HG02840 (cell line): ENCODE measurements at regions not wholly inside any gene's neighbourhood (a gene's known extent, or its start where the extent isn't known, plus 50 kb on each side); places are given as distances from the start of the nearest gene placed in this dataset.
"Not testable (repeated sequence)": the region's sequence is repeated elsewhere in the genome, so short reads cannot be mapped to it uniquely, and the experiment has no call there.

Source experiments
- ATAC-seq: cut with Tn5 transposase; IDR thresholded peaks from one replicate; pipeline ENCODE4 v1.9.1; 2021; ENCODE audit warnings: mild to moderate bottlenecking, moderate library complexity, moderate number of reproducible peaks; ENCODE audit not compliant: unreplicated experiment, low FRiP score

DNA sequence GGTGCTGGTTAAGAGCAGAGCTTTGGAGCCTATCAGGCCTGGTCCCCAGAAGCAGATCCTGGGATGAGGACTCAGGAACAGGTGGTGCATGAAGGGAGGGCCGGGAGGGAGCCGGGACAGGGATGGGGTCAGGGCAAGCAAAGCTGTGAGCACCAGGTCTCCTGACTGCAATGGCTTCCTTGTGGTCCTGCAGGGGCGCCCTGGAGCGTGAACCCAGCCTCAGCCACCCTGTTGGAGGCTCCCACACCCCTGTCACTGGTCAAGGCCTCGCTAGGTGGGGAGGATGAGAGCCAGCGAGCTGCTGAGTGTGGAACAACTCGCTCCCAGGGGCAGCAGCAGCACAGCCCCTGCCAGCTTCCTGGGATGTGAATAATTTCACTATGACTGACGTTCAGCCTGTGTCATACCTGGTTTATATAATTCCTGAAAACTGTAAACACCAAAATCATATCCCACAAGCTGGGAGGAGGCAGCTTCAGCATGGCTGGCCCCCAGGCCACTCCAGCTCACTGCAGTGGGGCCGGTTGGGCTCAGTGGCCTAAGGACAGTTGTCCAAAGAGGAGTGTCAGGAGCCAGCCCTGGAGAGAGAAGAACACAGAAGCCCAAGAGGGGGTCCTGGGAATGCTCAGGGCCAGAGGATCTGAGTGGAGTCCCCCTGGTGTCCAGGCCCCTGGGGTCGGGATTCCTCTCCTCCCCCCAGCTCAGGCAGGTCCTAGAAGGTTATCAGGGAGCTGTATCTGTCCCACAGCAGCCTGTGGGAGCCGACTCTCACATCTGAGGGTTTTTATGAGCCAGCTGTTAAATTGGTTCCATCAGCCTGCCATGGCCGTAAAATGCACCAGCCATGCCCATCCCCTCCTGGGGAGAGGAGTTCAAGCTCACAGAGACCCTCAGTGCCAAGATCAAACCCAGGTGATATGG lies 272.9 kb downstream of the ADGRD1 start:
- no peak for ATAC-seq

DNA sequence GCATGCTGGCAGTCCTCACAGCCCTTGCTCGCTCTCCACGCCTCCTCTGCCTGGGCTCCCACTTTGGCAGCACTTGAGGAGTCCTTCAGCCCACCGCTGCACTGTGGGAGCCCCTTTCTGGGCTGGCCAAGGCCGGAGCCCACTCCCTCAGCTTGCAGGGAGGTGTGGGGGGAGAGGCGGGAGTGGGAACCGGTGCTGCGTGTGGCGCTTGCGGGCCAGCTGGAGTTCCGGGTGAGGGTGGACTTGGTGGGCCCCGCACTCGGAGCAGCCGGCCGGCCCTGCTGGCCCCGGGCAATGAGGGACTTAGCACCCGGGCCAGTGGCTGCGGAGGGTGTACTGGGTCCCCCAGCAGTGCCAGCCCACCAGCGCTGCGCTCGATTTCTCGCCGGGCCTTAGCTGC lies 273.9 kb downstream of the ADGRD1 start:
- not testable (repeated sequence) for ATAC-seq

DNA sequence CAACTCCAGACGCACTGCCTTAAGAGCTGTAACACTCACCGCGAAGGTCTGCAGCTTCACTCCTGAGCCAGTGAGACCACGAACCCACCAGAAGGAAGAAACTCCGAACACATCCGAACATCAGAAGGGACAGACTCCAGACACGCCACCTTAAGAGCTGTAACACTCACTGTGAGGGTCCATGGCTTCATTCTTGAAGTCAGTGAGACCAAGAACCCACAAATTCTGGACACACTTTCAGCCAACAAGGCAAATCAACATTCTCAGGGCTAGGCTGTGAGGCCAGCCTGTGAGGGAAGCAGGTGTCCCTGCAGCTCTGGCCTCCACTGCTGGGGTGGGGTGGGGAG lies 275.3 kb downstream of the ADGRD1 start:
- not testable (repeated sequence) for ATAC-seq

DNA sequence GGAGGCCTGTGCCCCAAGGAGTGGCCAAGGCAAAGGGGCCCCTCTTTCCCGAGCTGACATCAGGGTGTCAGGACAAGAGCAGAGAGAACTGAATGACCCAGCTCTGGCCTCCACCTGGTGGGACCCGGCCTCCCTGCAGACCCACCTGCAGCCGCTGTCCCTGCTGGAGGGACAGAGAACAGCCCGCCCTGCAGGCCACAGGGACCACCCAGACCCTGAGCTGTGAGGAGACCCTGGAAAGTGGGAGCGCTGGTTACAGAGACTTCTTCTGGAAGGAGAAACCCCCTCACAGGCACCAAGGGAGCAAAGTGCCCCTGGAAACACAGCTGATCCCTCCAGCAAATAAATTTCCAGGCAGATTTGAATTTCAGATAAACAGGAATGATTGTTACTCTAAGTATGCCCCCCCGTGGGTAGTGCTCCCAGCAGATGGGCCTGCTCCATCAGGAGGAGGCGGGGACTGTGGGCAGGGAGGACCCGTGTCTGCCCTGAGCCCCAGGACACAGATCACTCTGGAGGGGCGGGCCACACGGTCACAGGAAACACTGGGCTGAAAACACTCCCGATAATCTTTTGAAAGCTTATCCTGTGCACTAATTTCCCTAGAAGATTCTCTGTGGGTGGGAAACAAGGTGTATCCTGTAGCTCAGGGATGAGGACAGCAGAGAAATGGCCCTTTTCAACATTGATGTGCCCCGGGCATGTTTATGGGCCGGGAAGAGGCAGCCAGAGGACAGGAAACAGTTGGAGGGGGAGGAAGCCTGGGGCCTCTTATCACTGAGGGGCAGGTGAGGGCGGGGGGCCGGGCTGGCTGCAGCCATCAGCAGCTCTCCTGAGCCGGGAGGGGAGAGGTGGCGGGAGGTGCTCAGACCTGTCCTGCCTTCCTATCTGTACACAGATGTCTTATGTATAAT lies 276.0 kb downstream of the ADGRD1 start:
- ATAC-seq: no peak

DNA sequence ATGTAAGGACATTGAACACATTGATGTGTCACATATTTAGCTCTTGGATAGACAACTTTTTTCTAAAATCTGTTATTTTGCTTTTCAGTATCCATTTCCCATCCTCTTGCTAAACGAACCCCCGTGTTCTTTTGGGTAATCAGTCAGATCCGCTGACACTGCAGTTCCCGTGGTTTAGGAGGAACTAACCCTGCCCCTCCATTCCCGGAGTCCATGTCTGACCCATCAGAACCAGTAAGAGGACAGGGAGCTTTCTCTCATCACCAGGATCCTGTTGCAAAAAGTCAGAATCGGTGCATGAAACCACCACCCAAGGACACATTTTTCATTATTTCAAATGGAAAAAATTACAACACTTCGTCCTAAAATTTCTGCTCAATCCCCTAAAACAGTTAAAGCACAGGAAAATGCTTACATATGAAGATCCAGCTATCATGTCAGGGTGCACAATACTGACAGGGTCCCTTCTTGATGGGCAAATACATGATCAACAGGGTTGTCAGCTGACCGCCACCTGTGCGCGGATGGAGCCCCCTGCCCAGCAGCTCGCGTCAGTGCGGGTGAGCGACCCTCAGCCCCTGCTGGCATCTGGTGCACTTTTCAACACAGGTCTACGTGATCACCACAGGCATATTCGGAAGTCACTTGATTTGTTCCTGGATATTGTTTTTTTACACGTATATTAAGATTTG lies 276.8 kb downstream of the ADGRD1 start:
- no peak for ATAC-seq

DNA sequence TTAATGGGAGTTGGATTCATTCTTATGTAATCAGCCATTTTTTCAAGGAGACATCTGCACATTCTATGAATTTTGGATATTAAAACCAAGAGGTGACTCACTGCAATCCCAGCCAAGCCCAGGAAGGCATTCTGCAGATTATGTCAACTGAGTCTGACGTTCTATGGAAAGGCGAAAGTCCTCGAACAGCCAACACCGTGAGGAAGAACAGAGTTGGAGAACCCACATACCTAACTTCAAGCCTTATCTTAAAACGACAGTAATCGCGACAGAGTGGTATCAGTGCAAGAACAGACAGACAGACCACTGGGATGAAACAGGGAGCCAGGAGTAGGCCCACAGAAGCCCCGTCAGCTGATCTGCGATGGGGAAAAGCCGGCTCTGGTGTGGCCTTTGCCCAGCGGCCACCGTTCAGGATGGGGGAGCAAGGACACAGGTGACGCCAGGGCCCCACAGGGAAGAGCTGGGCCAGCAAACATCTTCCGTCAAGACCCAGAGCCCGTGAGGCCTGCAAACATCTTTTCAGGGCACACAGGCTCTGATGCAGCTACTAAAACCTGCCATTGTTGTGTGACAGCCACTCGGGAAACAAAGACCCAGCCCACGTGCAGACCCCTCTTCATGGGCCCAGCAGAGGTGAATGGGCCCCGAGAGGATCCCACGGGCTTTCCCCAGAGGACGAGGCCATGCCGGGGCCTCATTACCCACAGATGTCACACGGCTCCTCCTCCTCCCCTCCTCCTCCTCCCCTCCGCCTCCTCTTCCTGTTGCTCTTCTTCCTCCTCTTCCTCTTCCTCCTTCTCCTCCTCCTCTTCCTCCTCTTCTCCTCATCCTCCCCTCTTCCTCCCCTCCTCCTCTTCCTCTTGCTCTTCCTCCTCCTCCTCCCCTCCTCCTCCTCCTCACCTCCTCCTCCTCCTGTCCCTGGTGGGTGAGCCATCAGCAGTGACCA lies 277.6 kb downstream of the ADGRD1 start:
- ATAC-seq: no peak

DNA sequence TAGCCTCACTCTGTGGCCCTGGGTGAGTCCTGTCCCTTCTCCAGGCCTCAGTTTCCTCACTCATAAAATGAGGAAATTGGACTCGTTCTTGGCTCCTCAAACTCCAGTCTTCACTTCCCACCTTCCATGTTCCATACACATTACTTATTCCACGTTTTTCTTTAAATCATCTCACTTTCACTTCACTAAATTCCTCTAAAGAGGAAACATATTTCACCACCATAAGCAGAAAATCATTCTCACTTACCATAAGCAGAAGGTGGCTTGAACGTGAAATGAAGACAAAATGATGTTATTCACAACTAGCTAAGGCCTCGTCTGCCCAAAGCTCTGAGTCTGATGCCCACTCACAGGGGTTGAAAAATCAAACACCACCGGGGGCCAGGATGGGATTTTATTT lies 278.3 kb downstream of the ADGRD1 start:
- no peak for ATAC-seq

DNA sequence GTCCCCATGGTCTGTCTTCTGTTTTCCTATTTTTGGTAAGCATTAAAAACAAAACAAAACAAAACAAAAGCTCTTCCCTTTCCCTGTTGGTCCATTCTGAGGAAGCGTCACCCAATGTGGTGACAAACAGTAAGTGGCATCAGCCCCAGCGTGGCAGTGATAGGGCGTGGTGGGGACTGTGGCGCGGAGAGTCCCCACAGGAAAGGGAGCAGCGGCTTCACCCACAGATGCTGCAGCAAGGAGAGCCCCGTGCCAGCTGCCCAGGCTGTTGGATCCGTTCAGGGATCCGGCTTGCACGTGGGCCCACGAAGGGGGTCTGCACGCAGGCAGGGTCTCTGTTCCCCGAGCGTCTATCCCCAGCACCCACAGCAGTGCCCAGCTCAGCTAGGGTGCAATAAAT lies 279.2 kb downstream of the ADGRD1 start:
- not testable (repeated sequence) for ATAC-seq

DNA sequence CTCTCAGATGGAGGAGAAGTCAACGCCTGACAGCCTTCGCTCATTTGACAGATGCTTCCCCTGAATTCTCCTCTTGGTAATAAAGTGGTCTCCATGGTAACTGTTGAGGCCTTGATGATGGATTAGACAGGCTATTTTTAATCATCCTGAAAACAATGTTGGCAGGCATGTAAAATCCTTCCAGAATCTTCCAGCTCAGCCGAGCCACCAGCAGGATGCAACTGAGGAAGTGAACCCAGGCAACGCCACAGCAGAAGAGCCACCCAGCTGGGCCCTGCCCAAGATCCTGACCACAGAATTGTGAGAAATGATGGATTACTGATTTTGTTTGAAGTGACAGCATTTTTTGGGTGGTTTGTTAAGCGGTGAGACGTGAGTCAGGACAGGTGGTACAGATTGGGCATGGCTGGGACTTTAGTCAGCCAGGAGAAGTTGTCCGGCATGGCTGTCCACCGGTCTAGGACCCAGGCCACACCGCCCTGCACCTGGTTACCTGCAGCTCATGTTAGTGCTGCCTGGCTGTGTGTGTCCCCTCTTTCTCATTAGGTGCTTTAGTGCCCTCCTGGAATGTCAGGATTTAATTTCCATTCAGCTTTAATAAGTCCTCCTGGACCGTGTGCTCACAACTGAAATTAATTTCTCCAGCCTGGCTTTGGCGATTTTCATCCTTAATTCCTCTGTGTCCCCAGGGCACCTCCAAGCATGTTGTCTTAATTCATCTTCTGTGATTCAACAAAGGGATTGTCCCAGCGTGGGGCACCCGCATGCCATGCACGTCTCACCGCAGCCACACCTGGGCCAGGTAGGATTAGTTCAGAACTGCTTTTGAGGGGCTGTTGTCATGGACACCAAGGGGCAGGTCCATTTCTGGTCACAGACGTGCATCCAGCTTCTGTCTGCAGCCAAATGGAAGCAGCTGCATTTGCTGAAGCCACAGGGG lies 280.4 kb downstream of the ADGRD1 start:
- ATAC-seq: not testable (repeated sequence)

DNA sequence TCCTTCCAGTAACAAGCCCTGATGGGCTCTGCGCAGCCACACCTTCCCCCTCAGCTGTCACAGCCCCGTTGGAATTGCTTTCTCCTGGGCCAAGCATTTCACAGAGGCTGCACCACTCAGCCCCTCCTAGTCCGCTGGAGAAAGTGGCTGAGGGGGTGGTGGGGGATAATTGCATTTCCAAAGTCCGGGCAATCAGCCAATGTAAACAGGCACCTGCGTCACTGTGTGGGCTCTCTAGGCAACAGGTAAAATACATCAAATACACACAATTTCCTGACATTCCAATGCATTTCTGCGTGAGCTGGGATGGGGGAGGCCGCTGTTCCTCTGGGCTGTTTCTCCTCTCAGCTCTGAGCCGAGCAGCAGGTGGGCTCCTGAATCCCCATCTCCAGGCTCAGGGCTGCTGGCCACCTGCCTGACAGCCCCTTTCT lies 281.1 kb downstream of the ADGRD1 start:
- ATAC-seq: not testable (repeated sequence)

DNA sequence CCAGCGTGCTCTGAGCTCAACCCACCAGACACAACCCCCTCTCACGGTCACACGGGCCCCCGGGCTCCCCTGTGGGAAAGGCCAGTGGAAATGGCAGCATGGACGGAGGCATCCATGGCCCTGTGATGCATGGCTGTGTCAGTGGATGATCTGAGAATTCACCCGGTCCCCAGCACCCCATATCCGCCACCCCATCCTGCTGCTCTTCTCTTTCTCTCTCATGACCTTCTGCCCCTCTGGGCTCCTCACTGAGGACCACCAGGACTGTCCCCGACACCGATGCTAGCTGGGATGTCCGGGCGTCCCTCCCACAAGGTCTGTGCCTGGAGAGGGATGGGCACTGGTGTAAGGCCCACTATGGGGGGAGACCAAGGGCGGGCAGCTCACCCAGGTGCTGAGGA lies 282.2 kb downstream of the ADGRD1 start:
- no peak for ATAC-seq

DNA sequence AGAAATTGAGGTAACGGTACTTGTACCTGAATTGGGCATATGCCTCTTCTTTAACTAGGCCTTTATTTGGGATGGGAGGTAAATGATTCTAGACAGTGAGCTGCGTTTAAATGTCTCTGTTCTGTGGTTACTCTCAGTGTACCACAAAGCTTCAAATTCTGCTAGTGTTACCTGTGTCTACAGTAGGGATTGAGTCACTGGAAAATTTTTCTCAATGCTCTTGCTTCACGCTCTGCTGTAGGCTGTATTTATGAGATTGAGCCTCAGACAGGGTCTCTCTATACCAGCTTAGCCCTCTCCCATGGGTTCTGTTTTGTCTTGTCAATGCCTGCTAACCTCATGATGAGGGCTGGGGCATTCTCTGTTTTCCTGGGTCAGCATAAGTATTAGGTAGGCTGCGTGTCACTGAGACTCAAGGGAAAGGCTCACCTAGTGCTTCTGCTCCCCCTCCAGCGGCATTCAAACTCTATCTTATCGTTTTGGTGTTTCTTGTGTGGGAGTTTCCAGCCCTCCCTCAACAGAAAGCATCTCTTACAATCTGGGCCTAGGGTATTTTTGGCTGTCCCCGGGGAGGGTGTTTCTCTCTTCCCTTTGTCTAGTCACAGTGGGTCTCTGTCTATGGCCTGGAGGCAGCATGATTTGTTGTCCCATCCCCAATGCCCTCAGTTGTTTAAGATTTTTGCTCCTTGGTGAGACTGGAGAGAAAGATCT lies 285.8 kb downstream of the ADGRD1 start:
- peak; percentile 61 for ATAC-seq

DNA sequence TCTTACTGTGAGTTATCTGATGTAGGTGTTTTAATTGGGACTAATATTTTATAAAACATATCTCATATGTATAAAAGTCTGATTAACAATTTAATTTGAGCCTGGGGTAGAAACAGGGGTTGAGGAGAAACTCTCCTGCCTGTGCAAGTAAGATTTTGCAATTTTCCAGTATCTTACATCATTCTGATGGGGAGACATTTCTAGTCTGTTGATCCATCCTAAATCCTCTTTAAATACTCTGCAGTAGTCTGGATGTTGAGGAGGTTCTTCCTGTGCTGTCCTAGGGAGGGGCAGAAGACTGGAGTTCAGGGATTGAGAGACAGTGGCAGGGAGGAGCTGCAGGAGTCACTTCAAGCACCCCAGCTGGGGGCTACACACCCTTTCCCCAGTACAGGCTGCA lies 287.8 kb downstream of the ADGRD1 start:
- no peak for ATAC-seq

DNA sequence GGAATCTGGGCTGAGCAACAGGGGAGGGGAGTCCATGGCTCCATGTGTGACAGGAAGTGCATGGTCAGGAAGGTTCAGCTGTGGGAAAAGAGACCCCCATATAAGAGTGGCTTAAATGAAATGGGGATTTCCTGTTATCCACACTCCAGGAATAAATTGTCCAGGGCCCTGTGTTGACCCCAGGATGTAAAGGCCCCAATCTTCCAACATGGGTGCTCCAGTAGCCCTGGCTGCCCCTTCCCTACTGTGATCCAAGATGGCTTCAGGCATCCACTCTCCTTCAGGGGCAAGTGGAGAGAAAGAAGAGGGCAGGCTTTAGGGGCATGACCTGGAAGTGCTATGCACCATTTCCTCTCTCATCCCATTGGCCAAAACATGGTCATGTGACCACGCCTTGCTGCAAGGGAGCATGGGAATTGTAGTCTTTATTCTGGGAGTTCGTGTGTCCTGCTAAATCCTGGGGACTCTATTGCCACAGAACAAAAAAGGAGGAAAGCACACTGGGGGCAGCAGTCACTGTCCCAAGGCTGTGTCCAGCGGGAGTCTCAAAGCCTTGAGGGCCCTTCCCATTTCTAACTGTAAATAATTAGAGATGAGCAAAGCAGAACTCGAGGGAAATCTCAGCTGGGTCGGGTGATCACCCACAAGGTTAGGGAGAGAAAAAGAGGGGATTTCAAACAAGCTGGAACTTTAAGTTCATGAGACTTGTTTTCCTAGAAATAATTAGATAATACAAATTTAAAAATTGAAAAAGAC lies 289.2 kb downstream of the ADGRD1 start:
- ATAC-seq: no peak

DNA sequence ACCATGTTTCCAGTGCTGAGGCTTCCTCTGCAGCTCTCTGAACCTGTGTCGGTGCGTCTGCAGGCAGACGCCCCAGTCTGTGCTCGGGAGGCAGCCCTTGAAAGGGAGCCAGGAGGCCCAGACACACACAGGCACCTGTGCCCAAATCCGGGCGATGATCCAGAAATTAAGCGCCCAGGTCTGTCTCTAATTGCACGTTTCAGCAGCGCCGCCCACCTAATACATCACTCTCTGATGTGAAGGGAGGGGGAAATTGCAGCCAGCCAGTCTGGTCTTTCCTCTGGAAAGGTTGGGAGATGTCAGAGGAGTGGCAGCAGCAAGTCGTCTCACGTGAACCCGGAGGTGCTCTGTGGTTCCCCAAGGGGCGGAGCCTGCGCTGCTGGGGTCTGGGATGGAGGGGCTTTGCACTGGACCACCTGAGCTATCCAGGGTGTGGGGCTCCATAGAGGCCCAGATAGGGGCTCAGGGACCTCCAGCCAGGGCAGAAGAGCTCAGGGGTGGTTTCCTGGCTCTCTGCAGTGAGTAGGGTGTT lies 290.5 kb downstream of the ADGRD1 start:
- not testable (repeated sequence) for ATAC-seq

DNA sequence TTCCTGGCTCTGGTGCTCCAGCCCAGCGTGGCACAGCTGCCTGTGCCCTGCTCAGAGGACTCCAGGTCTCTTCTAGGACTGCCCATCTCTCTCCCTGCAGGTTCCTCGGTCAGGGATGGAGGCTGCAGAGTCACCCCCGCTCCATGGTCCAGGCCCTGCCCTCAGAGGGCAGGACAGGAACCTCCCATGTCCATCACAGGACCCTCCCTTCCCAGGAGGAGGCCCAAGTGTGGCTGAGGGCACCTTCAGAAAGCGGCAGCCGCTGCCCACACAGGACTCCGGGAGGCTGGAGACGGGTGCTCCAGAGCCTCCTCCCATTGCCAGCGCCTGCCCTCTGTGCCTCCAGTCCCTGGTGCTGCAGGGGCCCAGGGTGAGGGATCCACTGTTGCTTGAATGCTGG lies 291.5 kb downstream of the ADGRD1 start:
- ATAC-seq: not testable (repeated sequence)
